ENCODE measurements at regions not wholly inside any gene's neighbourhood (a gene's known extent, or its start where the extent isn't known, plus 50 kb on each side); places are given as distances from the start of the nearest gene placed in this dataset.
A peak's percentile ranks its signal among the peaks of the same experiment; 100 is the strongest.

DNA sequence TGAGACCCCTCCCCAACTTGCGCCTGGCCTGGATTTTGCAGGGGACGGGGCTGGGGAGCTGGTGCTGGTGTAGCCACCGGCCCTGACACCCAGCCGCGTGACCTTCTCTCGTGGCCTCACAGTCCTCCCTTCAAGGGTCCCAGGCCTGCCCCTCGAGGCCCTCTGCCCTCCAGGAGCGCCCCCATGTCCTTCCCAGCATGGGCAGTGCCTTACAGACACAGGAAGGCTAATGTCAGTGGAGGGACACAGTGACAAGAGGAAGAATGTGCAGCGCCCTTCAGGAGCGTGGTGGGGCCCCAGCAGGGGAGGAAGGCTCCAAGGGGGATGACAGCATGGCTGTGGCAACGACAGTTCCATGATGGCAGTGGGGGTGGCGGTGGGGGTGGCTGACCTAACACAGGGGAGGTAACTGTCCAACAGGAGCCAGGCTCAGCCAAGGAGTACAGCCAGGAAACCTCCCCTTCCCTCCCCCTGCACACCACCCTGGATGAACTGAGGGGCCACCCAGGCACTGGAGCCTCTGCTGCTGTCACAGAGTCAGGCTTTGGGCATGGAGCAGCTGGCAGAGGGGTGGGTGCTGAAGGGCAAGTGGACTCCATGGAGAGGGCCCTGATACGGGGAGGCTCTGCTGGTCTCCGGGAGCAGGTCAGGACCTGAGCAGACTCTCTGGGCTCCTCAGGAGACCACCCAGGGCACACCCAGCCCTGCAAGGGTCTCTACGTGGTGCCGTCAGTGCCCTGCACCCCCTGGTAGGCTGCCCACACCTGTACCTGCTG, 76.0 kb upstream of the RET start:
- ATAC-seq: no peak
- H3K9me3 ChIP-seq: no peaks in the 10 kb centered on the region
- no peaks in the 10 kb centered on the region for H3K4me1 ChIP-seq
- H3K27ac ChIP-seq: no peak overlapping the region
- no peaks in the 10 kb centered on the region for H3K36me3 ChIP-seq
- intact Hi-C loops (cut with DNase I): no loop called here
- H3K27me3 ChIP-seq (ENCODE audit: low read depth): no peaks in the 10 kb centered on the region
- TF ChIP-seq, protein P1, sequence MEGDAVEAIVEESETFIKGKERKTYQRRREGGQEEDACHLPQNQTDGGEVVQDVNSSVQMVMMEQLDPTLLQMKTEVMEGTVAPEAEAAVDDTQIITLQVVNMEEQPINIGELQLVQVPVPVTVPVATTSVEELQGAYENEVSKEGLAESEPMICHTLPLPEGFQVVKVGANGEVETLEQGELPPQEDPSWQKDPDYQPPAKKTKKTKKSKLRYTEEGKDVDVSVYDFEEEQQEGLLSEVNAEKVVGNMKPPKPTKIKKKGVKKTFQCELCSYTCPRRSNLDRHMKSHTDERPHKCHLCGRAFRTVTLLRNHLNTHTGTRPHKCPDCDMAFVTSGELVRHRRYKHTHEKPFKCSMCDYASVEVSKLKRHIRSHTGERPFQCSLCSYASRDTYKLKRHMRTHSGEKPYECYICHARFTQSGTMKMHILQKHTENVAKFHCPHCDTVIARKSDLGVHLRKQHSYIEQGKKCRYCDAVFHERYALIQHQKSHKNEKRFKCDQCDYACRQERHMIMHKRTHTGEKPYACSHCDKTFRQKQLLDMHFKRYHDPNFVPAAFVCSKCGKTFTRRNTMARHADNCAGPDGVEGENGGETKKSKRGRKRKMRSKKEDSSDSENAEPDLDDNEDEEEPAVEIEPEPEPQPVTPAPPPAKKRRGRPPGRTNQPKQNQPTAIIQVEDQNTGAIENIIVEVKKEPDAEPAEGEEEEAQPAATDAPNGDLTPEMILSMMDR (IDR thresholded peaks at IDR 0.05): no peak
- peak; percentile 30 for DNase-seq
- no peak overlapping the region for H3K4me3 ChIP-seq

DNA sequence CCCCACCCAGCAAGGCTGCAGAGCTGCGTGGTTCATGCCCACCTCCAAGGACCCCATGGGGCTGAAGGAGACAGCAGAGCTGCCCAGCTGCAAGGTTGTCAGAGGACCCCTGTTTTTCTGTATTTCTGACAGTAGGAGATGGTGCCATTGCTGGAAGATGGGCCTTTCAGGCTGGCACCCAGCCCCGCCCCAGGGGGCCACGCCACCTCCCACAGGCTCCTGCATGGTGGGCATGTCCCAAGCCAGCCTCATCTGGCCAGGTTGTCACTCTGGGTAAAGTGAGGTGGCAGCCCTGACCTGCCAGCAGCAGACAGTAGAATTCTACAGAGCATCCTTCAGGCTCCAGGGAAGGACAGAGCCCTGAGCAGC, 75.5 kb upstream of the RET start:
- intact Hi-C loops (cut with DNase I): no loop called here
- no peak overlapping the region for H3K27ac ChIP-seq
- no peaks in the 10 kb centered on the region for H3K4me1 ChIP-seq
- H3K36me3 ChIP-seq: no peaks in the 10 kb centered on the region
- TF ChIP-seq, protein P1 (IDR thresholded peaks at IDR 0.05): no peak
- H3K4me3 ChIP-seq: no peak overlapping the region
- no peaks in the 10 kb centered on the region for H3K27me3 ChIP-seq (ENCODE audit: low read depth)
- DNase-seq (no peak), ATAC-seq (no peak)
- H3K9me3 ChIP-seq: no peaks in the 10 kb centered on the region

DNA sequence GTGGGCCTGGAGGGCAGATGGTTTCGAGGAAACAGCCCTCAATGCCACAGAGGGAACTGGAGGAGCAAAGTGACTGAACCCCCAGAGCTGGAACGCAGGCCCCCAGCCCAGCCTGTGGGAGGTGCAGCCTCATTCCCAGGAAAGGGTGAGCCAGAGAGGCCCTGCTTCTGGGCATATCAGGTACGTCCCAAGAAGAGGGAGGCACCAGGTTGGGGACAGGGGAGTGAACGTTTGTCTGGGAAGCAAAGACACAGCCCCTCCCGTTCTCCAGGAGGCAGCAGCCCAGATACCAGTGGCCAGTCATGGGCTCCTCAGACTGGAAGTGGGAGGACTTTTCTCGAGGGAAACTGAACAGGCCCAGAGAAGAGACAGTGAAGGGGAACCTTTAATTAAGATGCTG, 74.3 kb upstream of the RET start:
- TF ChIP-seq, protein P1 (IDR thresholded peaks at IDR 0.05): no peak
- no peaks in the 10 kb centered on the region for H3K36me3 ChIP-seq
- H3K27me3 ChIP-seq (ENCODE audit: low read depth): no peaks in the 10 kb centered on the region
- H3K9me3 ChIP-seq: no peaks in the 10 kb centered on the region
- intact Hi-C loops (cut with DNase I): no loop called here
- no peak overlapping the region for H3K4me3 ChIP-seq
- ATAC-seq (no peak), DNase-seq (no peak)
- no peak overlapping the region for H3K27ac ChIP-seq
- H3K4me1 ChIP-seq: no peaks in the 10 kb centered on the region

DNA sequence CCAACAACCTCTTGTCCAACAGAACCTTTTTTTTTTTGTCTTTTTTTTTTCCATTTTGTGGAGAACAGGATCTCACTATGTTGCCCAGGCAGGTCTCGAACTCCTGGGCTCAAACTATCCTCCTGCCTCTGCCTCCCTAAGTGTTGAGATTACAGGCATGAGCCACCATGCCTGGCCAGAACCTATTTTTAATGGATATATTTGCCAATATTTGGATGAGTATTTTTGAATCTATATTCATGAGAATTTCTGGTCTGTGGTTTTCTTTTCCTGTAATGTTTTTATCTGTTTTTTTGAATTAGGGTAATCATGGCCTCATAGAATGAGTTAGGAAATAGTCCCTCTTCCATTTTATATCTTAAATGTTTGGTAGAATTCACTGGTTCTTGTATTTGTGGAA, 70.4 kb upstream of the RET start:
- H3K36me3 ChIP-seq: no peaks in the 10 kb centered on the region
- H3K27me3 ChIP-seq (ENCODE audit: low read depth): no peaks in the 10 kb centered on the region
- H3K9me3 ChIP-seq: no peaks in the 10 kb centered on the region
- H3K4me1 ChIP-seq: no peaks in the 10 kb centered on the region
- H3K27ac ChIP-seq: no peak overlapping the region
- H3K4me3 ChIP-seq: no peak overlapping the region
- TF ChIP-seq, protein P1 (IDR thresholded peaks at IDR 0.05): no peak
- no peak for ATAC-seq
- DNase-seq: no peak
- intact Hi-C loops (cut with DNase I): no loop called here

DNA sequence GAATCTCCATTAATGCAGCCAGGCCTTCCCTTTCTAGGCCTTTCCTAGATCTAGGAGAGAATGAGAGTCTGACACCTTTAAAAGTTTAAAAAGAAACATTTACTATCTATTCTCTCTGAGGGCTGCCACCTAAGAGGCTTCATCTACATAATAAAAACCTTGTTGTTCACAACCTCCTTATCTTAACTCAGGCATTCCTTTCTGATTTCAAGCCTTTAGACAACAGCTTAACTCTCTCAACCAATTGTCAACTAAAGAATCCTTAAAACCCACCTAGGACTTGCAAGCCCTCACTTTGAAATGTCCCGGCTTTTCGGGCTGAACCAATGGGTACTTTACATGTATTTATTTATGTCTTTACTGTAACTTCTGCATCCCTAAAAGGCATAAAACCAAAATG, 64.3 kb upstream of the RET start:
- DNase-seq (no peak), ATAC-seq (no peak)
- TF ChIP-seq, protein P1 (IDR thresholded peaks at IDR 0.05): no peak
- H3K9me3 ChIP-seq: no peaks in the 10 kb centered on the region
- intact Hi-C loops (cut with DNase I): no loop called here
- no peak overlapping the region for H3K27ac ChIP-seq
- H3K27me3 ChIP-seq (ENCODE audit: low read depth): no peaks in the 10 kb centered on the region
- H3K4me3 ChIP-seq: no peak overlapping the region
- no peaks in the 10 kb centered on the region for H3K36me3 ChIP-seq
- H3K4me1 ChIP-seq: no peaks in the 10 kb centered on the region

Measured in lower lobe of right lung (tissue), 2 donors.